ENCODE measurements at regions not wholly inside any gene's neighbourhood (a gene's known extent, or its start where the extent isn't known, plus 50 kb on each side); places are given as distances from the start of the nearest gene placed in this dataset.
"Not testable (repeated sequence)": the region's sequence is repeated elsewhere in the genome, so short reads cannot be mapped to it uniquely, and the experiment has no call there.

DNA sequence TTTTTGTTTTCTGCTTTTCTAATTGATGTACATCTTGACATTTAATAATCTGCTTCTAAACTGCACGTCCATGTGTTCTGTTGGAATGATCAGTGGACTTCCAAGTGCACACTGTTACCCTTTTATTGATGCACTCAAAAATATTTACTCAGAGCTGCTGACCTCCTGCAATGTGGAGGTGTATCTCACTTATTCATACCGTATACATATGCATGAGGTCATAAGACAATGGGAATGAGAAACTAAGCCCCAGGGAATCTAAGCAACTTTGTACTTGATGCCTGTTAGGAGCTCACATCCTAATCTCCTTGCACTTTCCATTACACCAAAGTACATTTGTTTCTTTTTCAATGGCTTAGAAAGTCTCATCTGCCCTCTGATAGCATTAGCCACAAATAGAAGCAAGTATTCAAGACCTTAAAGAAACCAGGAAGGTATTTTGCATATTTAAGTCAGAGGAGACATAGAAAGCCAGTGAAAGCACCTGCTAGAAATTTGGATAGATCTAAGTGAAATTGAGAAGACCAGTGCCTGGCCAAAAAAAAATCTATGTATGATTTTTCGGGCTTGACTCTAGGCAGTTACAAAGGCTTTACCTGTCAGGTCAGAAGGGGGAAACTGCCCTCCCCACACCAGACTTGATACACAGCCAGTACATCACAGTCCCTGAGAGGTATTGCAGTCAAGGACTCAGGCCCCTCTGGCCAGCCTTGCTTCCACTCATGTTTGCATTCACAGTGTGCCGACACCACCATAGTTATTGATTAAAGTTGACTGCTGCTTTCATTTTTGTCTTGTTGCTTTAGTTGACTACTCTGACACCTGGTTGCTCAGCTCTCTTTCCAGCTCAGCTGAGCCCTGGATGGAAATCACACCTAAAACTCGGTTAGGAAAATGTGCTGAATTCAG is 391.7 kb upstream of the CYRIA start:
- DNase-seq = no peak

DNA sequence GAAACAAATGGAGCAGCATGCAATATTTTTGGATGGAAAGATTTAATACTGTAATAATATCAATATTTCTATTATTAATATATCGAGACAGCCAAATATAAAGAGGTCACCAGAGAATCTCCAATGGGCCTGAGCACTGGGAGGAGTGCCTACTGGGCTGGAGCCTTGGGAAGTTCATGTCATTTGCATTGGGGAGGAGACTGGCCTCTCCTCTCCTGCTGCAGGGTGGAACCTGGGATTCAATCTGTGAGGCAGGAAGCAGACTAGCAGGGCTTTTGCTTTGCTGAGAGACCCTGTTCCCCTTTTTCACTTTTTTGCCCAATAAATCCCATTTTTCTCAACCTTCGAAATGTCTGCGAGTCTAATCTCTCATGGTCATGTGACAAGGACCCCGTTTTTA is 390.6 kb upstream of the CYRIA start:
- no peak for DNase-seq

GRCh38 chr2:17052001-17052400 is 386.4 kb upstream of the CYRIA start:
- DNase-seq = no peak

- no peak for DNase-seq
Observed at GRCh38 chr2:17051538-17051937, 385.9 kb upstream of the CYRIA start.

DNA sequence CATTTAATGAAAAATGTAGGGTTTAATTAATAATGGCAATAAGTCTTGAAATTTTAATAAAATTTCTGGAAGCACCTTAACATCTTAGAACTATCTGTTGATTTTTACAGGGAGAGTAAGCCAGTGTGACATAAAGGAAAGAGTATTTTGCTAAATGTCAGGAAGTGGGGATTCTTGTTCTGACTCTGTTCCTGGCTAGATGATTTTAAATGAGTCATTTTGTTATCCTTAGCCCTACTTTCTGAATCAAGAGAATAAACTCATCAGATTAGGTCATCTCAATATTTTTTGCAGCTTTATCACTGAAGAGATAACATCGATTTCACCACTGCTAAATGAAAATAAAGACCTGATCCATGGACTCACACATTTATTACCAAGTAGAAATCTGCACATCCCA is 377.5 kb upstream of the CYRIA start:
- DNase-seq = no peak

DNA sequence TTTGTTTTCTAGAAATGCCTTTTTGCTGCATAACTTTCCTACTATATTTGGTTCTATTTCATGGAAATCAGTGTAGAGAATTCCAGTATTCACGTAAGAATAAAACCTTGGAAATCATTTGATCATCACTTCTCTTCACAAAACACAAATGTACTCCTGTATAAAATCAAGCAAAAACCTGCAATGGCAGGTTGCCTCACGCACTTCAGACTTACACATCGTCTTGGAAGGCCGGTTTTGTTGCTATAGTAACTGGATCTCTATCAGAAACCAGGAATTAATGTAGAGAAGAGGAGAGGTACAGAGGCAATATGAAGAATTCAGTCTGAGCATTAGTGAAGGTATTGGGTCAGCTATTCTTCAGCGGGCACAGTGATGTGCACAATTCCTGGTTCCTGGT is 370.7 kb upstream of the CYRIA start:
- no peak for DNase-seq

DNA sequence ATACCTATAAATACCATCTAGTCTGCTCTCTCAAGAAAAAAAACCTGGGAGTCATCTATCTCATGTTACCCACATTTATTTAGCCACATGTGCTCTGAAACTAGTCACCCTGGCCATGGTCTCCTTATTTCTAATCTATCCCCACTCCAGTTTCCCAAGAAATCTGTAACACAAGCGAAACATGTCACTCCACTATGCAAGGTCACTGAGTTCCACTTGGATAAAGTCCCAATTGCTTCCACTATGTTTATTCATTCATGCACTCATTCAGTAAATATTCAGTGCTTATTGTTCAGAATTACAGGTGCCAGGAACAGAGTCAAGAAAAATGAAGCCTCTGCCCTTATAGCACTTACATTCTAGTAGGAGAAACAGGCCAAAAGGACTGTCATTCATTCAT is 369.4 kb upstream of the CYRIA start:
- DNase-seq = no peak

GRCh38 chr2:17030047-17030446 is 364.4 kb upstream of the CYRIA start:
- DNase-seq = no peak

DNA sequence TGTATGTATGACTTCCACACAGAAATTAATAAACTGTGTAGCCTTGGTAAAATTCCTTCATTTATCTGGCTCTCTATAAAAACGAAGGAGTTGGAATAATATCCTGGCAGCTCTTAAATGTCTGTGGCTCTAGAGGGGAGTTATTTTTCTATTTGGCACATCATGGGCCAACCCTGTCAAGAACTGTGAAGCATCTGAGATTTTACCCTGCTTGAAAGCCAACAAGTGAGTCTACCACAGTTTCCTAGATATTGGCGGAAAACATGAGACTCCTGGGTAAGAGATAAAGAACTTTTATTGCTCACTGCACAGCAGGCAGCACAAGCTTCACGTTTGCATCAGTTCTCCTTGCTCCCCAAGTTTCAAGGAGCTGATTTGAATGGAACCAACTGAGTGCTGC is 346.7 kb upstream of the CYRIA start:
- DNase-seq = no peak

DNA sequence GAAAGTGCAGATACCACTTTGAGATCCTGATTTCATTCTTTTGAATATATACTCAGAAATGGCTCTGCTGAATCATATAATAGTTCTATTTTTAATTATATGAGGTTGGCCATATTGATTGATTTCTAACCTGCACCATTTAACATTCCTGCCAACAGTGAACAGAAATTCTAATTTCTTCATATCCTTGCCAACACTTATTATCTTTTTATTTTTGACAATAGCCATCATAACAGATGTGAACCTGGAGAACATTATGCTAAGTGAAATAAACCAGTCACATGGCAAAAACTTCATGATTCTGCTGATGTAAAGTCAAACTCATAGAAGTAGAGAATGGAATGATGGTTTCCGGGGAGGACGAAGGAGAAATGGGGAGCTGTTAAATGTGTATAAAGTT is 344.5 kb upstream of the CYRIA start:
- no peak for DNase-seq

- no peak for DNase-seq
Observed at GRCh38 chr2:17000184-17000482, 334.5 kb upstream of the CYRIA start.

GRCh38 chr2:16999347-17000183 is 333.9 kb upstream of the CYRIA start:
- DNase-seq = no peak

- DNase-seq = no peak
Observed at GRCh38 chr2:16978301-16978700, 312.7 kb upstream of the CYRIA start.

DNA sequence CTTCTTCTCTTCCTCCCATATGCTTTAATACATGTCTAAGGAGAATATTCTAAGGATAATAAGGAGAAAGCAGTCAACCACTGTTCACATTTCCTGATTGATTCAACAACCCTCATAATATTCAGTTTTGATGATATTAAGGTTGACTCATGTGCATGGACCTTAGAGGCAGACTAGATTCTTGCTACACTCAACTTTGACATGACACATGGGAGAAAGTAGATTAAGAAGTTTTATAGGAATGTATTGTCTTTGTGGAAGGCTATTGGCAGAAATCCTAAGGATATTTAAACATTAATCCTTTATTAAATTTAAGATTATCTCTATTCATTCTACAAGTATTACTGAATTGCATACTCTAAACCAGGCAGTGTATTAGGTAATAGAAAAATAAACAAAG is 309.1 kb upstream of the CYRIA start:
- DNase-seq = no peak

- no peak for DNase-seq
Observed at GRCh38 chr2:16973586-16974286, 308.1 kb upstream of the CYRIA start.

DNA sequence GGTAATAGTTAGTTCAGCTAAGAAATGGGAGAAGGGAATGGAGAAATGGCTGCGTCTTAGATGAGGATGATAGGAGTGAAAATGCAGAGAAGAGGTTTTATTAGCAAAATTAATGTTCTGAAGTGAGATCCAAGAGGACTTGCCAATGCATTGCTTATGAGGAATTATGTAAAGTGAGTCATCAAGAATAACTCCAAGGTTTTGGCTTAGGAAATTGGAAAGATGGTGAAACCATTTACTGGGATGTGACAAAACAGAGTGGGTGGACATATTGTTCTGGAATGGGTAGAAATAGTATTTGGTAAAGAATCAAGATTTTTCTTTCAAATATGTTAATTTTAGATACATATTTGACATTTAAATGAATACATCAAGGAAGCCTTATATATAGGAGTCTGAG is 306.6 kb upstream of the CYRIA start:
- no peak for DNase-seq

GRCh38 chr2:16971722-16972234 is 306.1 kb upstream of the CYRIA start:
- DNase-seq = no peak

- DNase-seq = not testable (repeated sequence)
Observed at GRCh38 chr2:16970948-16971347, 305.3 kb upstream of the CYRIA start.

GRCh38 chr2:16962505-16962904 is 296.9 kb upstream of the CYRIA start:
- DNase-seq = no peak

DNA sequence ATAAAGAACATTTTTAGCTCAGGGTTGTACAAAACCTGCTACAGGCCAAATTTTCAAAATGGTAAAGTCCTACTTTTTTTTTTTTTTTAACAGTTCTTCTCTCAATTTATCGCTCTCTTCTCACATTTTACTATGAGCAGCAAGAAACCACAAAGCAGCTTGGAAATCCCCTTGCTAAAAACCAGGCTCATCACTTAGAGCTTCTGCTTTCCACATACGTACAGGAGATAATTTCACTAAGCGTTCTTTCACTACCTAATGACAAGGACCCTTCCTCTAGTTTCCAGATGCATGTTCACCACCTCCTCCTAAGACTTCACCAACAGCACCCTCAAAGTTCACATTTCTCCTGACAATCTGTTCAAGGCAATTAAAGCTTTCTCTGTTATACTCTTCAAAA is 294.9 kb upstream of the CYRIA start:
- DNase-seq = no peak

- DNase-seq = no peak
Observed at GRCh38 chr2:16958266-16958665, 292.6 kb upstream of the CYRIA start.

GRCh38 chr2:16952805-16953204 is 287.2 kb upstream of the CYRIA start:
- DNase-seq = no peak

DNA sequence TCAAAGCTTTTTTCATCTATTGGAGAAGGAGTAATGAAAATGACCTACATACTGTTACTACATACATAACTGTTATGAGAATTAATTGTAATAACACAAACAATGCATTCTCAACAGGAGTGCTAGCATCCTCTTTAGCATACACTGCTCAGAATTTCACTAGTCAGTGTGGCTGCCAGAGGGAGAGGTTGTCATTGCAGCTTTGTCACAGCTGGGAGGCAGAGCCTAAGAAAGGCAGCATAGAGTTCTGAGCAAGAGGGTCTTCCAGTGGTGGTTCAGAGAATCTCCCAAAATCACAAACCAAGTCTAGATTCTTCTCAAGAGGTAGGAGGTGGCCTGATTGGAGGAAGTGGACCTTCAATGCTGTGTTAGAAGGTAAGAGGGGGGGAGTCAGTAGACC is 286.7 kb upstream of the CYRIA start:
- DNase-seq = no peak

DNA sequence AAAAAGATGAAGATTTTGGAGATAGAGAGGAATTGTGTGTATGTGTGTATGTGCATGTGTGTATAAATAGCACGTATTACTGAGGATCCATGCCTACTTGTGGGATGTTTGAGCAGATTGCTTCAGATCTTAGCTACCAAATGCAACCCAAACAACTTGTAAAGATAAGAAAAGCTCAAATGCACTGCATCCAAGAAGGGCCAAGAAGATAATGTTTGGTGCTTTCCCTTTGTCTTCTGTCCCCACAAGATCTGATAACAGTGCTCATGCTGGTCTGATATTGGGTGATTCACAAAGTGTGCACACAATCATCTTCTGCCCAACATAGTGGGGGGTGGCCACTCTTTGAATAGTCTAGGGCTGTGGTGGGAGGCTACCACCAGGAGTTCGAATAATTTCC is 284.8 kb upstream of the CYRIA start:
- no peak for DNase-seq
